Naive thymus-derived CD8-positive, alpha-beta T cell (primary cell): ENCODE measurements at regions not wholly inside any gene's neighbourhood (a gene's known extent, or its start where the extent isn't known, plus 50 kb on each side); places are given as distances from the start of the nearest gene placed in this dataset.
"Not testable (repeated sequence)": the region's sequence is repeated elsewhere in the genome, so short reads cannot be mapped to it uniquely, and the experiment has no call there.

Experiments
- ATAC-seq, 2 donors: fragments of 150-1000 bp; cut with Tn5 transposase in 1 of 2; sonication (Bioruptor Pico), chemical (Tn5 transposase) in 1 of 2; 1 replicate in 1 of 2; 2 replicates in 1 of 2; pipeline ENCODE4 v1.10.0; 2021; ENCODE audit warnings: mild to moderate bottlenecking in 2 of 2, moderate library complexity in 2 of 2
- POLR2A ChIA-PET: fragments of 350-600 bp; sonication (Branson Sonifier 250); formaldehyde crosslinking; loops from one replicate; lab custom pipeline; 2021; ENCODE audit warnings: antibody characterized with exemption; lab: Charles Lee
- DNase-seq, 10 donors: peaks; one replicate each; pipeline versions ENCODE4 v3.0.0 to v3.0.0-alpha.2; 2020 to 2022
- H3K27ac Mint-ChIP-seq, 10 donors: one replicate each; pipeline ENCODE4 v1.8.0; 2020 to 2022; ENCODE audit warnings: mild to moderate bottlenecking in 10 of 10, mixed read lengths in 10 of 10, moderate library complexity in 4 of 10, inconsistent platforms in 1 of 10
- H3K27me3 Mint-ChIP-seq, 5 donors: one replicate each; pipeline ENCODE4 v1.8.0; 2021 to 2022; ENCODE audit warnings: mixed read lengths in 5 of 5
- H3K36me3 Mint-ChIP-seq, 3 donors: one replicate each; pipeline ENCODE4 v1.8.0; 2020 to 2022; ENCODE audit warnings: mixed read lengths in 3 of 3, mild to moderate bottlenecking in 2 of 3, inconsistent platforms in 1 of 3
- H3K4me1 Mint-ChIP-seq, 4 donors: one replicate each; pipeline ENCODE4 v1.8.0; 2021 to 2022; ENCODE audit warnings: mixed read lengths in 4 of 4
- H3K4me3 Mint-ChIP-seq, 10 donors: one replicate each; pipeline ENCODE4 v1.8.0; 2020 to 2022; ENCODE audit warnings: mild to moderate bottlenecking in 10 of 10, mixed read lengths in 10 of 10, moderate library complexity in 6 of 10, inconsistent platforms in 1 of 10
- H3K9me3 Mint-ChIP-seq, 9 donors: one replicate each; pipeline ENCODE4 v1.8.0; 2020 to 2022; ENCODE audit warnings: mixed read lengths in 9 of 9, mild to moderate bottlenecking in 3 of 9, inconsistent platforms in 1 of 9, moderate library complexity in 1 of 9

DNA sequence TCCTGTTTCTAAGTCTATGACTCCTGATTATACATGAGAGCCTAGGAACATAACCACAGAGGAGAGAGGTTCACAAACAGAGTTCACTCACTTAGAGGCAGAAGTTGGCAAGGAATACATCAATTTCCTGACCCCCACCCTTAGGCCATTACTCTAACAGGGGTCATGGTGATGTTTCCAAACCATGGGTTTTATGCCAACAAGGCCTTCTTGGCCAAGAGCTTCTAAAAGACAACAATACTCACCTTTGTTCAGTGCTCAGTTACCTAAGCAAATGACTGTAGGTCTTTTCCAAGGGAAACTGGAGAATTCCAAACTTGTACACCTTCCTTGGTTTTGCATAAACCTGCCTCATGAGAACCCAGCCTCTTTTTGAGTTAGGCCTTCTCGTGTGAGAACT is 52.6 kb downstream of the ERICH4 start:
- POLR2A ChIA-PET, result no interaction called here
- H3K36me3 Mint-ChIP-seq, result no peaks in the 10 kb centered on the region
- no peak overlapping the region for H3K4me3 Mint-ChIP-seq
- peaks cover 0 to 2% (median 0%) of the 10 kb centered on the region in 9 donors for H3K9me3 Mint-ChIP-seq
- no peak overlapping the region for H3K27ac Mint-ChIP-seq
- H3K27me3 Mint-ChIP-seq, result peaks cover 12 to 27% (median 21%) of the 10 kb centered on the region in 5 donors
- H3K4me1 Mint-ChIP-seq, result no peaks in the 10 kb centered on the region
- ATAC-seq (no peak), DNase-seq (no peak)

- Mint-ChIP-seq H3K27ac (peak overlapping the region in 1 of 10 donors; percentile 75), H3K36me3 (no peaks in the 10 kb centered on the region), H3K4me1 (peaks cover 0 to 3% (median 0%) of the 10 kb centered on the region in 4 donors), H3K4me3 (no peak overlapping the region), H3K27me3 (peaks cover 27 to 66% (median 39%) of the 10 kb centered on the region in 5 donors), H3K9me3 (peaks cover 0 to 9% (median 2%) of the 10 kb centered on the region in 9 donors)
- DNase-seq (no peak), ATAC-seq (no peak)
- POLR2A ChIA-PET, result interaction anchor here (0.6 kb wide), 1 partner anchor 21 kb away, joined by 3 read pairs; no protein-coding TSS in a partner anchor
These were observed 56.9 kb downstream of the ERICH4 start for GRCh38 chr19:41499899-41500298.

GRCh38 chr19:41500443-41500842 is 57.5 kb downstream of the ERICH4 start:
- H3K27ac Mint-ChIP-seq, result no peak overlapping the region
- DNase-seq (no peak), ATAC-seq (no peak)
- H3K27me3 Mint-ChIP-seq, result peaks cover 28 to 71% (median 44%) of the 10 kb centered on the region in 5 donors
- H3K4me3 Mint-ChIP-seq, result no peak overlapping the region
- H3K36me3 Mint-ChIP-seq, result no peaks in the 10 kb centered on the region
- H3K9me3 Mint-ChIP-seq, result peaks cover 0 to 14% (median 2%) of the 10 kb centered on the region in 9 donors
- POLR2A ChIA-PET, result no interaction called here
- H3K4me1 Mint-ChIP-seq, result peaks cover 0 to 3% (median 0%) of the 10 kb centered on the region in 4 donors

DNA sequence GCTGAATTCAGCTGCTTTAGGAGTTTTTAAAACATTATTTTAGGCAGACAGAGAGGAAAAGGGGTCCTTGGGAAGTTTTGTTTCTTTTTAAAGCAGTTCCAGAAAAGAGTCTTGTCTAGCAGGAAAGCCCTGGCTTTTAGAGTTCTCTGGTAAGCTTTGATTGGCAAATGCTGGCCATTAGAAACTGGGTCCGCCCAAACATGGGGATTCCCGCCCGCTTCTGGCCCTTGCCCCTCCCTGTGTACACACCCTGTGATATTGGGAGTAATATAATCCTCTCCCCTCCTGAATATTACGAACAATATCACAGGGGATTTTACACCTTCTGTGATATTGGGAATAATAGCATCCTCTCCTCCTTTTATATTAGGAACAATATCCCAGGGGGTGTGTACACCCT is 58.9 kb downstream of the ERICH4 start:
- Mint-ChIP-seq H3K9me3 (peaks cover 0 to 14% (median 2%) of the 10 kb centered on the region in 9 donors), H3K27me3 (peaks cover 37 to 85% (median 53%) of the 10 kb centered on the region in 5 donors), H3K27ac (no peak overlapping the region)

DNA sequence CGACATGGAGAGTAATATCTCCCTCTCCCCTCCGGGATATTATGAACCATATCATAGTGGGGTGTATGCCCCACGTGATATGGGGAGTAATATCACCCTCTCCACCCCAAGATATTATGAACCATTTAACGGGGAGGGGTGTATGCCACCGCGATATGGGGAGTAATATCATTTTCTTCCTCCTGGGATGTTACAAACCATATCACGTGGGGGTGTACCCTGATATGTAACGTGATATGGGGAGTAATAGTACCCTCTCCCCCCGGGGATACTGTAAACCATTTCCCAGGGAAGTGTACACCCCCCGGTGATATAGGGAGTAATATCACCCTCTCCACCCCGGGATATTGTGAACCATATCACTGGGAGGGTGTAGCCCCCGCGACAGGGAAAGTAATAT is 62.1 kb downstream of the ERICH4 start:
- Mint-ChIP-seq H3K4me1 (peaks cover 0 to 3% (median 0%) of the 10 kb centered on the region in 4 donors), H3K27ac (no peak overlapping the region), H3K27me3 (peaks cover 24 to 74% (median 39%) of the 10 kb centered on the region in 5 donors), H3K9me3 (peaks cover 0 to 14% (median 3%) of the 10 kb centered on the region in 9 donors), H3K4me3 (no peak overlapping the region), H3K36me3 (no peaks in the 10 kb centered on the region)
- POLR2A ChIA-PET, result no interaction called here
- ATAC-seq (no peak), DNase-seq (no peak)

More for the DNA sequence above, 58.9 kb downstream of the ERICH4 start:
- ATAC-seq (no peak), DNase-seq (no peak)
- POLR2A ChIA-PET, result no interaction called here
- Mint-ChIP-seq H3K4me1 (peaks cover 0 to 3% (median 0%) of the 10 kb centered on the region in 4 donors), H3K4me3 (no peak overlapping the region), H3K36me3 (no peaks in the 10 kb centered on the region)

DNA sequence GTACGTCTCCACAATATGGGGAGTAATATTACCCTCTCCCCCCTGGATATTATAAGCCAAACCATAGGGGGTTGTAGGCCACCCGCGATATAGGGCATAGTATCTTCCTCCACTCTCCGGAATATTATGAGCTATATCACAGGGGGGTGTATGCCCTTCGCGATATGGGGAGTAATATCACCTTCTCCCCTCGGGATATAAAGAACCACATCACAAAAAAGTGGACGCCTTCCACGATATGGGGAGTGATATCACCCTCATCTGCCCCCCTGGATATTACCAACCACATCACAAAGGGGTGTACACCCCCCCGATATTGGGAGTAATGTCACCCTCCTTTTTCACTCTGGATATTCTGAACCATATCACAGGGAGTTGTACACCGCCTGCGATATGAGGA is 65.5 kb upstream of the CEACAM21 start:
- no peaks in the 10 kb centered on the region for H3K4me1 Mint-ChIP-seq
- no peaks in the 10 kb centered on the region for H3K36me3 Mint-ChIP-seq
- DNase-seq, result no peak
- peaks cover 16 to 79% (median 24%) of the 10 kb centered on the region in 5 donors for H3K27me3 Mint-ChIP-seq
- no peak for ATAC-seq
- H3K9me3 Mint-ChIP-seq, result peaks cover 0 to 4% (median 0%) of the 10 kb centered on the region in 9 donors
- H3K4me3 Mint-ChIP-seq, result no peak overlapping the region
- no peak overlapping the region for H3K27ac Mint-ChIP-seq
- POLR2A ChIA-PET, result no interaction called here

- H3K27me3 Mint-ChIP-seq, result peaks cover 14 to 77% (median 21%) of the 10 kb centered on the region in 5 donors
- POLR2A ChIA-PET, result no interaction called here
- DNase-seq, result no peak
- H3K4me1 Mint-ChIP-seq, result peaks cover 0 to 7% (median 2%) of the 10 kb centered on the region in 4 donors
- no peak overlapping the region for H3K27ac Mint-ChIP-seq
- no peaks in the 10 kb centered on the region for H3K36me3 Mint-ChIP-seq
- H3K9me3 Mint-ChIP-seq, result peaks cover 0 to 4% (median 0%) of the 10 kb centered on the region in 9 donors
- ATAC-seq, result no peak
- H3K4me3 Mint-ChIP-seq, result no peak overlapping the region
These were observed 64.3 kb upstream of the CEACAM21 start for GRCh38 chr19:41511628-41512027.

- ATAC-seq, result no peak
- H3K4me3 Mint-ChIP-seq, result no peak overlapping the region
- no peak overlapping the region for H3K27ac Mint-ChIP-seq
- H3K9me3 Mint-ChIP-seq, result peaks cover 0 to 2% (median 0%) of the 10 kb centered on the region in 9 donors
- POLR2A ChIA-PET, result no interaction called here
- peaks cover 0 to 20% (median 11%) of the 10 kb centered on the region in 4 donors for H3K4me1 Mint-ChIP-seq
- H3K27me3 Mint-ChIP-seq, result peaks cover 13 to 75% (median 28%) of the 10 kb centered on the region in 5 donors
- no peaks in the 10 kb centered on the region for H3K36me3 Mint-ChIP-seq
- no peak for DNase-seq
These were observed 60.8 kb upstream of the CEACAM21 start for GRCh38 chr19:41515015-41515652.

- H3K27me3 Mint-ChIP-seq, result peaks cover 13 to 61% (median 20%) of the 10 kb centered on the region in 5 donors
- POLR2A ChIA-PET, result interaction anchor here (1.0 kb wide), 1 partner anchor 32 kb away, joined by 3 read pairs; no protein-coding TSS in a partner anchor
- peaks cover 7 to 31% (median 21%) of the 10 kb centered on the region in 4 donors for H3K4me1 Mint-ChIP-seq
- H3K4me3 Mint-ChIP-seq, result peak overlapping the region in 3 of 10 donors; percentile 28 to 60 (median 32)
- not testable (repeated sequence) for H3K27ac Mint-ChIP-seq, H3K9me3 Mint-ChIP-seq, H3K36me3 Mint-ChIP-seq
- ATAC-seq (peak; percentile 46 to 57), DNase-seq (peak in 5 of 10 donors; percentile 10 to 32 (median 22))
These were observed 59.4 kb upstream of the CEACAM21 start for GRCh38 chr19:41516292-41517171.

DNA sequence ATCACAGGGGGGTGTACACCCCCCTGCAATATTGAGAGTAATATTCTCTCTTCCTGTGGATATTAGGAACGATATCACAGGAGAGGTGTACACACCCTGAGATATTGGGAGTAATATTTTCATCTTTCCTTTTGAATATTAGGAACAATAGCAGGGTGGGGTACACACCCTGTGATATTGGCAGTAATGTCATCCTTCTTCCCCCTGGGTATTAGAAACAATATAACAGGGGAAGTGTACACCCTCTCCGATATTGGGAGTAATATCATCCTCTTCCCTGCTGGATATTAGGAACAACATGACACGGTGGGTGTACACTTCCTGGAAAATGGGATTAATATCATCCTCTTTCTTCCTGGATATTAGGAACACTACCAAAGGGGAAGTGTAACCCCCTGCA is 57.8 kb upstream of the CEACAM21 start:
- no peak overlapping the region for H3K4me3 Mint-ChIP-seq
- no peaks in the 10 kb centered on the region for H3K9me3 Mint-ChIP-seq
- DNase-seq, result no peak
- H3K27me3 Mint-ChIP-seq, result peaks cover 10 to 45% (median 19%) of the 10 kb centered on the region in 5 donors
- H3K4me1 Mint-ChIP-seq, result peaks cover 17 to 44% (median 31%) of the 10 kb centered on the region in 4 donors
- no peak overlapping the region for H3K27ac Mint-ChIP-seq
- ATAC-seq, result no peak
- no peaks in the 10 kb centered on the region for H3K36me3 Mint-ChIP-seq
- POLR2A ChIA-PET, result no interaction called here

DNA sequence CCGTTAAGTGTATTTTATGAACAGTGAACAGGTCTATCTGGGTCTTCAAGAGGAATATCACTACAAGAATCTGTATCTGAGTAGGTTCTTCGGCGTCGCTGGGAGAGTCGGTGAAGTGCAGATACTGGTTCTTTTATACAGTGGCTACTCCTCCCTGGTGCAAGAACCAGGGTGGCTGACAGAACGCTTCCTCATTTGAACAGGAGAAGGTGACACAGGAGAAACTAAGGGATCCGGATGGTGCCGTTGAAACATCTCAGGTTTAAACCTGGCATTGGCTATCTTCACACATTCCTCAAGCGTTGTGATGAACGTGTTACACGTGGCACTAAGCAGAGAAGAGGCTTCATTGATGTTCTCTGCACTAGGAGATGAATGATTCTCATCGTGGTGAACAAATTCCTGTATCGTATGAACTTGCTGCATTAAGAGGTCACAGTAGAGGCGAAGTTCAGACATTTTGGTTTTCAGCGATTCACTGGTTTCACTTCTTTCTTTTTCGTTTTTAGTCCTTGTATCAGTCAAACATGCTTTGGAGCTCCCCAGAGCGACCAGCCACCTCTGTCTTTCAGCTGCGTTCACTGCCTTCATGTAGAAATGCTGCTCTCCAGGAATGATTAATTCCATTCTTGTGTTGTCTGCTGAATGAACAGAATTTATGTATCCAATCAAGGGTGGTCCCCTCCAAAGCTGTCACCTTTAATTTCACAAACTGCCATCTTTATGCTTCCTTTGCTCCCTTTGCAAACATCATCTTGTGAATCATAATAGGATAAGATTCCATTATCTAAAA is 54.6 kb upstream of the CEACAM21 start:
- peak; percentile 66 to 67 for ATAC-seq
- Mint-ChIP-seq H3K27me3 (peaks cover 0 to 14% (median 9%) of the 10 kb centered on the region in 5 donors), H3K27ac (peak overlapping the region; percentile 84 to 95 (median 94)), H3K4me1 (peaks cover 17 to 44% (median 32%) of the 10 kb centered on the region in 4 donors), H3K4me3 (peak overlapping the region; percentile 77 to 94 (median 88))
- peak in 3 of 10 donors; percentile 27 to 55 (median 53) for DNase-seq
- H3K9me3 Mint-ChIP-seq, H3K36me3 Mint-ChIP-seq: not testable (repeated sequence)
- POLR2A ChIA-PET, result interaction anchor here (0.6 to 2.2 kb wide), 8 partner anchors 10 to 42 kb away, joined by 3 to 17 read pairs (median 6); no protein-coding TSS in a partner anchor
